HEK293 (cell line): ENCODE measurements at regions not wholly inside any gene's neighbourhood (a gene's known extent, or its start where the extent isn't known, plus 50 kb on each side); places are given as distances from the start of the nearest gene placed in this dataset.

Experiments used
- CTCF ChIA-PET: fragments of 350-600 bp; formaldehyde crosslinking; extraction: SDS; loops from one replicate; lab custom pipeline; 2021; ENCODE audit warnings: antibody characterized with exemption; lab: Yijun Ruan, JAX
- POLR2A ChIA-PET: fragments of 300-600 bp; formaldehyde crosslinking; extraction: SDS; loops from one replicate; lab custom pipeline; 2020; ENCODE audit warnings: antibody characterized with exemption, inconsistent platforms; lab: Yijun Ruan, JAX
- H3K27ac ChIP-seq: fragments of 200-500 bp; sonication (Bioruptor generic); 2 replicates; pipeline ENCODE4 v1.5.1; 2014; ENCODE audit warnings: low read depth, low read length, control low read depth, inconsistent platforms; ENCODE audit errors: extremely low read depth
- H3K36me3 ChIP-seq, 2 experiments: fragments of 200-500 bp in 1 of 2; sonication (Bioruptor generic) in 1 of 2; 1 replicate in 1 of 2; 2 replicates in 1 of 2; pipeline ENCODE4 v1.5.1; 2014 to 2017; ENCODE audit warnings: inconsistent platforms in 2 of 2, low read length in 2 of 2; ENCODE audit not compliant: control insufficient read depth in 2 of 2, insufficient read depth in 1 of 2
- H3K4me1 ChIP-seq: fragments of 200-500 bp; sonication (Bioruptor generic); 2 replicates; pipeline ENCODE4 v1.5.1; 2014; ENCODE audit warnings: mild to moderate bottlenecking, low read length, inconsistent platforms; ENCODE audit not compliant: control insufficient read depth, insufficient read depth
- H3K4me3 ChIP-seq: 2 replicates; pipeline ENCODE4 v1.5.1; 2011; ENCODE audit warnings: low read depth, mild to moderate bottlenecking, control low read depth, low read length, moderate library complexity
- H3K9me3 ChIP-seq: fragments of 200-500 bp; sonication (Bioruptor generic); 2 replicates; pipeline ENCODE4 v1.5.1; 2014; ENCODE audit warnings: low read depth, low read length, inconsistent platforms; ENCODE audit not compliant: control insufficient read depth, insufficient read depth
- AEBP2 ChIP-seq: fragments of 450-650 bp; formaldehyde crosslinking; IDR thresholded peaks from 2 replicates; pipeline ENCODE4 v1.5.1; 2016; ENCODE audit warnings: missing biosample characterization, missing genetic modification characterization, borderline replicate concordance
- ATF2 ChIP-seq: fragments of 450-650 bp; formaldehyde crosslinking; IDR thresholded peaks from 2 replicates; pipeline ENCODE4 v1.5.1; 2016; ENCODE audit warnings: missing biosample characterization, missing genetic modification characterization, low read depth
- GFI1B ChIP-seq: fragments of 450-650 bp; formaldehyde crosslinking; IDR thresholded peaks from 2 replicates; pipeline ENCODE4 v1.5.1; 2016; ENCODE audit warnings: missing biosample characterization, missing genetic modification characterization
- GLIS2 ChIP-seq: fragments of 450-650 bp; formaldehyde crosslinking; IDR thresholded peaks from 2 replicates; pipeline ENCODE4 v1.5.1; 2016; ENCODE audit warnings: missing biosample characterization, missing genetic modification characterization
- HOXA7 ChIP-seq: sonication (generic); formaldehyde crosslinking; IDR thresholded peaks from 2 replicates; pipeline ENCODE4 v1.8.1; 2022; ENCODE audit warnings: missing genetic modification reagents, borderline replicate concordance
- KLF1 ChIP-seq: fragments of 450-650 bp; formaldehyde crosslinking; IDR thresholded peaks from 2 replicates; pipeline ENCODE4 v1.5.1; 2016; ENCODE audit warnings: missing biosample characterization, missing genetic modification characterization
- KLF10 ChIP-seq: fragments of 450-650 bp; IDR thresholded peaks from 2 replicates; pipeline ENCODE4 v1.5.1; 2018; ENCODE audit warnings: missing biosample characterization, mild to moderate bottlenecking, missing genetic modification characterization
- MYNN ChIP-seq: fragments of 450-650 bp; formaldehyde crosslinking; IDR thresholded peaks from 2 replicates; pipeline ENCODE4 v1.5.1; 2016; ENCODE audit warnings: missing biosample characterization, missing genetic modification characterization, borderline replicate concordance
- OSR2 ChIP-seq: fragments of 450-650 bp; formaldehyde crosslinking; IDR thresholded peaks from 2 replicates; pipeline ENCODE4 v1.5.1; 2016; ENCODE audit warnings: missing biosample characterization, missing genetic modification characterization
- REPIN1 ChIP-seq: fragments of 450-650 bp; formaldehyde crosslinking; IDR thresholded peaks from 2 replicates; pipeline ENCODE4 v1.5.1; 2017; ENCODE audit warnings: missing biosample characterization, missing genetic modification characterization, low read depth
- YY2 ChIP-seq: fragments of 450-650 bp; formaldehyde crosslinking; IDR thresholded peaks from 2 replicates; pipeline ENCODE4 v1.5.1; 2016; ENCODE audit warnings: missing biosample characterization, missing genetic modification characterization
- ZBTB11 ChIP-seq: fragments of 450-650 bp; formaldehyde crosslinking; conservative IDR thresholded peaks from 2 replicates; pipeline ENCODE4 v1.5.1; 2016; ENCODE audit warnings: low read depth, missing biosample characterization, missing genetic modification characterization
- ZBTB21 ChIP-seq: fragments of 450-650 bp; formaldehyde crosslinking; IDR thresholded peaks from 2 replicates; pipeline ENCODE4 v1.5.1; 2017; ENCODE audit warnings: missing biosample characterization, missing genetic modification characterization
- ZBTB44 ChIP-seq: fragments of 450-650 bp; IDR thresholded peaks from 2 replicates; pipeline ENCODE4 v1.5.1; 2018; ENCODE audit warnings: missing biosample characterization, mild to moderate bottlenecking, missing genetic modification characterization
- ZFP69B ChIP-seq: fragments of 450-650 bp; formaldehyde crosslinking; IDR thresholded peaks from 2 replicates; pipeline ENCODE4 v1.5.1; 2016; ENCODE audit warnings: missing biosample characterization, missing genetic modification characterization
- ZNF175 ChIP-seq: fragments of 450-650 bp; formaldehyde crosslinking; IDR thresholded peaks from 2 replicates; pipeline ENCODE4 v1.5.1; 2016; ENCODE audit warnings: missing biosample characterization, missing genetic modification characterization
- ZNF214 ChIP-seq: fragments of 450-650 bp; formaldehyde crosslinking; IDR thresholded peaks from 2 replicates; pipeline ENCODE4 v1.5.1; 2017; ENCODE audit warnings: missing biosample characterization, mild to moderate bottlenecking, missing genetic modification characterization, borderline replicate concordance
- ZNF416 ChIP-seq: fragments of 450-650 bp; formaldehyde crosslinking; IDR thresholded peaks from 2 replicates; pipeline ENCODE4 v1.5.1; 2016; ENCODE audit warnings: missing biosample characterization, missing genetic modification characterization
- ZNF48 ChIP-seq: fragments of 450-650 bp; formaldehyde crosslinking; IDR thresholded peaks from 2 replicates; pipeline ENCODE4 v1.5.1; 2016; ENCODE audit warnings: missing biosample characterization, missing genetic modification characterization
- ZNF510 ChIP-seq: fragments of 450-650 bp; formaldehyde crosslinking; IDR thresholded peaks from 2 replicates; pipeline ENCODE4 v1.5.1; 2018; ENCODE audit warnings: mild to moderate bottlenecking, missing genetic modification characterization, missing biosample characterization; ENCODE audit not compliant: insufficient replicate concordance
- ZNF514 ChIP-seq: fragments of 450-650 bp; formaldehyde crosslinking; IDR thresholded peaks from 2 replicates; pipeline ENCODE4 v1.5.1; 2016; ENCODE audit warnings: missing biosample characterization, missing genetic modification characterization
- ZNF544 ChIP-seq: fragments of 450-650 bp; formaldehyde crosslinking; IDR thresholded peaks from 2 replicates; pipeline ENCODE4 v1.5.0; 2017; ENCODE audit warnings: missing biosample characterization, missing genetic modification characterization
- ZNF558 ChIP-seq: fragments of 450-650 bp; formaldehyde crosslinking; IDR thresholded peaks from 2 replicates; pipeline ENCODE4 v1.5.1; 2016; ENCODE audit warnings: missing biosample characterization, missing genetic modification characterization
- ZNF580 ChIP-seq: fragments of 450-650 bp; formaldehyde crosslinking; IDR thresholded peaks from 2 replicates; pipeline ENCODE4 v1.5.1; 2016; ENCODE audit warnings: missing biosample characterization, missing genetic modification characterization
- ZNF623 ChIP-seq: fragments of 450-650 bp; formaldehyde crosslinking; IDR thresholded peaks from 2 replicates; pipeline ENCODE4 v1.5.1; 2016; ENCODE audit warnings: missing biosample characterization, missing genetic modification characterization
- ZNF670 ChIP-seq: fragments of 450-650 bp; formaldehyde crosslinking; IDR thresholded peaks from 2 replicates; pipeline ENCODE4 v1.5.1; 2016; ENCODE audit warnings: missing biosample characterization, missing genetic modification characterization, low read depth
- ZNF776 ChIP-seq: fragments of 450-650 bp; formaldehyde crosslinking; IDR thresholded peaks from 2 replicates; pipeline ENCODE4 v1.5.0; 2017; ENCODE audit warnings: missing biosample characterization, missing genetic modification characterization, borderline replicate concordance
- ZNF792 ChIP-seq: fragments of 450-650 bp; formaldehyde crosslinking; IDR thresholded peaks from 2 replicates; pipeline ENCODE4 v1.5.1; 2016; ENCODE audit warnings: missing biosample characterization, missing genetic modification characterization
- ZNF843 ChIP-seq: fragments of 450-650 bp; formaldehyde crosslinking; IDR thresholded peaks from 2 replicates; pipeline ENCODE4 v1.5.1; 2016; ENCODE audit warnings: missing biosample characterization, missing genetic modification characterization
- ZSCAN30 ChIP-seq: fragments of 450-650 bp; IDR thresholded peaks from 2 replicates; pipeline ENCODE4 v1.5.1; 2018; ENCODE audit warnings: missing biosample characterization, mild to moderate bottlenecking, missing genetic modification characterization, moderate library complexity

GRCh38 chr1:30425046-30425445 lies 298.3 kb downstream of the MATN1 start:
- Histone ChIP-seq H3K27ac (no peak overlapping the region), H3K36me3 (no peaks in the 10 kb centered on the region), H3K9me3 (no peaks in the 10 kb centered on the region), H3K4me3 (no peak overlapping the region), H3K4me1 (no peaks in the 10 kb centered on the region)
- ChIA-PET POLR2A (no interaction called here), CTCF (no interaction called here)
- TF ChIP-seq HOXA7 (CRISPR knock-in tag) (no peak), YY2 (tag by site-specific recombination) (no peak), ZNF416 (tag by site-specific recombination) (no peak), GLIS2 (tag by site-specific recombination) (no peak), ZNF558 (tag by site-specific recombination) (no peak), ZFP69B (tag by site-specific recombination) (no peak), REPIN1 (tag by site-specific recombination) (no peak), ZNF670 (tag by site-specific recombination) (no peak), KLF10 (tag by site-specific recombination) (no peak), ZNF843 (tag by site-specific recombination) (no peak), ZNF48 (tag by site-specific recombination) (no peak), ZNF776 (tag by site-specific recombination) (no peak), ZNF214 (no peak), ZBTB21 (tag by site-specific recombination) (no peak), ZNF175 (tag by site-specific recombination) (no peak), ZNF580 (tag by site-specific recombination) (no peak), ZNF510 (tag by site-specific recombination) (no peak), ZNF514 (tag by site-specific recombination) (no peak)

GRCh38 chr1:30423570-30423969 lies 299.8 kb downstream of the MATN1 start:
- Histone ChIP-seq H3K27ac (no peak overlapping the region), H3K4me3 (no peak overlapping the region), H3K9me3 (no peaks in the 10 kb centered on the region), H3K4me1 (no peaks in the 10 kb centered on the region), H3K36me3 (no peaks in the 10 kb centered on the region)
- CTCF ChIA-PET: interaction anchor here (0.9 kb wide), 1 partner anchor 186 kb away, joined by 3 read pairs; no protein-coding TSS in a partner anchor
- POLR2A ChIA-PET: interaction anchor here (0.7 kb wide), 1 partner anchor 14 kb away, joined by 3 read pairs; no protein-coding TSS in a partner anchor
- TF ChIP-seq KLF1 (tag by site-specific recombination) (no peak), ZBTB44 (no peak), ZNF514 (tag by site-specific recombination) (no peak), ZNF792 (no peak), ZNF623 (tag by site-specific recombination) (no peak), ZBTB11 (no peak), ATF2 (tag by site-specific recombination) (no peak), MYNN (tag by site-specific recombination) (no peak), GFI1B (no peak), OSR2 (no peak), AEBP2 (tag by site-specific recombination) (no peak), ZNF544 (tag by site-specific recombination) (no peak), ZNF48 (tag by site-specific recombination) (no peak), ZSCAN30 (tag by site-specific recombination) (no peak)
